ENCODE measurements at regions not wholly inside any gene's neighbourhood (a gene's known extent, or its start where the extent isn't known, plus 50 kb on each side); places are given as distances from the start of the nearest gene placed in this dataset.

GRCh38 chr2:5540856-5541255 is 151.3 kb upstream of the SOX11 start:
- TF ChIP-seq CTCF (IDR thresholded peaks at IDR 0.05; ENCODE audit: insufficient read depth, low read length, poor library complexity, severe bottlenecking) = no peak
- TF ChIP-seq EZH2phosphoT487 (conservative IDR thresholded peaks at IDR 0.05; ENCODE audit: low read length) = no peak
